Tibial nerve (tissue), 4 donors: ENCODE measurements at regions not wholly inside any gene's neighbourhood (a gene's known extent, or its start where the extent isn't known, plus 50 kb on each side); places are given as distances from the start of the nearest gene placed in this dataset.

Experiments
- CTCF ChIP-seq, 5 experiments: fragments of 200-600 bp in 3 of 5; fragments of 450-650 bp in 2 of 5; sonication (generic) in 3 of 5; IDR thresholded peaks; one replicate each; pipeline ENCODE4 v1.5.1; 2016 to 2019; ENCODE audit warnings: antibody characterized with exemption in 5 of 5, mild to moderate bottlenecking in 3 of 5, moderate library complexity in 2 of 5
- EP300 ChIP-seq, 2 donors: sonication (generic); formaldehyde crosslinking; IDR thresholded peaks; one replicate each; pipeline ENCODE4 v1.6.1; 2017; ENCODE audit warnings: antibody characterized with exemption in 2 of 2, mild to moderate bottlenecking in 1 of 2
- POLR2A ChIP-seq, 2 donors: fragments of 450-650 bp; IDR thresholded peaks; one replicate each; pipeline ENCODE4 v1.6.1; 2017; ENCODE audit warnings: antibody characterized with exemption in 2 of 2, mild to moderate bottlenecking in 2 of 2, moderate library complexity in 2 of 2

DNA sequence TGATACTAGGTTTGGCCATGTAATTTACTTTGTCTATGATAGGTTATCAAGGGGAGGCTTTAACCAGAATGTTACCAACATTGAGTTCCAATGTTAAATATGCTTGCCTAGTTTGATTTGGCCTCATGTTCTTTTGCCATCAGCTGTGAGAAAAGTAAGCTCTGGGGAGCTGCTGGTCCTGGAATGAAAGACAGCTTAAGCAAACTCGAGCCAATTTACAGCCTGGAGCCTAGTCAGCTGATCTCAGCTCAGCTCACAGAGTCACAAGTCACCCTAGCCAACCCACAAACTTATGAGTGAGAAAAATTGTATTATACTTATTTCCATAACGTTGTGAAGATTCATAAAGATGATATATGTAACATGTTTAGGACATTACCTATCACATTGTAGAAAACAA lies 426.7 kb downstream of the RWDD3 start:
- TF ChIP-seq CTCF (IDR thresholded peaks at IDR 0.05): no peak
- no peak for TF ChIP-seq POLR2A (IDR thresholded peaks at IDR 0.05)
- no peak for TF ChIP-seq EP300 (IDR thresholded peaks at IDR 0.05)
